Fibroblast of skin of back (primary cell): ENCODE measurements at regions not wholly inside any gene's neighbourhood (a gene's known extent, or its start where the extent isn't known, plus 50 kb on each side); places are given as distances from the start of the nearest gene placed in this dataset.

Source experiments
- DNase-seq: peaks from one replicate; pipeline ENCODE4 v3.0.0-alpha.2; 2013

GRCh38 chr2:176682278-176682677 is 413.0 kb downstream of the MTX2 start:
- peak; percentile 26 for DNase-seq

- no peak for DNase-seq
These were observed 414.4 kb downstream of the MTX2 start for GRCh38 chr2:176683618-176684111.

DNA sequence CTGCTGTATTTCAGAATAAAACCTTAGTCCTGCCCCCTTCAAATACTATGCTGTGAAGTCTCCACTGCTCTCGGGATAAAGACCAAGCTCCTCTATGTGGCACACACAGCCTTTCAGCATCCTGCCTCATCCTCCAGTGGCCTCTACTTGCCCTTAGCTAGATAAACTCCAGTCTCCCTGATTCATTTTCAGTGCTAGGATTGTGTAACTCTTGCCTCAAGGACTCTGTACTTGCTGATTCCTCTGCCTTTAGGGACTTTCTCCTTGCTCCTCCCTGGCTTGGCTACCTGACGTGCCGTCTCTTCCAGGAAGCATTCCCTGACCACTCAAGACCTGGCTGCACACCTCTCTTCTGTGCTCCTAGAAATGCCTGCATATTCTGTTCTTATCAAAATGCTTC is 416.7 kb downstream of the MTX2 start:
- no peak for DNase-seq

GRCh38 chr2:176686328-176686727 is 417.1 kb downstream of the MTX2 start:
- DNase-seq, result no peak

- DNase-seq, result no peak
These were observed 418.1 kb downstream of the MTX2 start for GRCh38 chr2:176687342-176687741.

DNA sequence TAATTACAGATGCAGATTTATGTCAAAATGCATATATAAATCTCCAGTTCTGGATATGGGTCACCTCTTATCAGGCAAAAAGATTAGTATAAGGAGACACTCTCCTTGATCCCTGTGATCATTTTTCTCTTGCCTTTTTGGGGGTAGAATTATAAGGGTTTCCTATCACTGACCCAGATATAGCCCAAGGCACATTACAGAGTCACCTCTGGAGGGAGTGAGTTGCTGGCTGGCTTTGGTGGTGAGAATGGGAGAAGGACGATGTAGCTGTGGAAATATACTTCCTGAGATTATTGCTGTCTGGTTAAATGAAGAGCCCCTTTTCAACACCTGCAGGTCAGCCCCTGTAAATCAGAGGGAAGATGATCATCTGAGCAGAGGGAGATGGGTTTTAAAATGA is 418.7 kb downstream of the MTX2 start:
- no peak for DNase-seq

GRCh38 chr2:176689711-176690110 is 420.5 kb downstream of the MTX2 start:
- no peak for DNase-seq

- DNase-seq, result no peak
These were observed 422.2 kb downstream of the MTX2 start for GRCh38 chr2:176691471-176691870.

DNA sequence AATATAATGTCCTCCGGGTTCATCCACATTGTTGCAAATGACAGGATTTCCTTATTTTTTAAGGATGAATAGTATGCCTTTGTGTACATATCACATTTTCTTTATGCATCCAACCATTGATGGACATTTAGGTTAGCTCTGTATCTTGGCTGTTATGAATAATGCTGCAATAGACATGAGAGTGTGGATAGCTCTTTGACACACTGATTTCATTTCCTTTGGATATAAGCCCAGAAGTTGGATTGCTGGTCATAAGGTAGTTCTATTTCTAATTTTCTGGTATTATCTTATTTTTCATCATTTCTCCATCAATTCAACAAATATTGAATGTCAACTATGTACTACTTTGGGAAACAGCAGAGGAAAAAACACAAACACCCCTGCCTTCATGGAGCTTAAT is 423.3 kb downstream of the MTX2 start:
- no peak for DNase-seq

- DNase-seq, result no peak
These were observed 429.9 kb downstream of the MTX2 start for GRCh38 chr2:176699098-176699497.

DNA sequence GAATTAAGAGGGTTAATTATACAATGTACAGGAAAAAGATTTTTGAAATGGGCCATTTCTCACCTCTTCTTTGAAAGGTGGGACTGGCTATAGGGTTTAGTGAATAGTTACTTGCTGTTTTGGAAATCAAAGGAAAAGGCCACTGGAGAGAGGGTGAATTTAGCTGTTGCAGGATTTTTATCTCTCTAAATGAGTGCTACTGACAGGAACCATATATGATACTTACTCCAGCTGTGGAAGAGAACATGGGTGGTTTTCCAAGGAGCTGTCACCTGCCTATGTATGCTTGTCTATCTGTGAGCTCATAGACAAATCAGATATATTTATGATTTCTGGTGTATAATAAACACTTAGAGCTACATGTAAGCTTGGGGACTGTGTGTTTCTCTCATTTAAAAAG is 430.4 kb downstream of the MTX2 start:
- DNase-seq, result no peak

GRCh38 chr2:176702131-176702530 is 432.9 kb downstream of the MTX2 start:
- no peak for DNase-seq

GRCh38 chr2:176704282-176704858 is 435.1 kb downstream of the MTX2 start:
- no peak for DNase-seq

DNA sequence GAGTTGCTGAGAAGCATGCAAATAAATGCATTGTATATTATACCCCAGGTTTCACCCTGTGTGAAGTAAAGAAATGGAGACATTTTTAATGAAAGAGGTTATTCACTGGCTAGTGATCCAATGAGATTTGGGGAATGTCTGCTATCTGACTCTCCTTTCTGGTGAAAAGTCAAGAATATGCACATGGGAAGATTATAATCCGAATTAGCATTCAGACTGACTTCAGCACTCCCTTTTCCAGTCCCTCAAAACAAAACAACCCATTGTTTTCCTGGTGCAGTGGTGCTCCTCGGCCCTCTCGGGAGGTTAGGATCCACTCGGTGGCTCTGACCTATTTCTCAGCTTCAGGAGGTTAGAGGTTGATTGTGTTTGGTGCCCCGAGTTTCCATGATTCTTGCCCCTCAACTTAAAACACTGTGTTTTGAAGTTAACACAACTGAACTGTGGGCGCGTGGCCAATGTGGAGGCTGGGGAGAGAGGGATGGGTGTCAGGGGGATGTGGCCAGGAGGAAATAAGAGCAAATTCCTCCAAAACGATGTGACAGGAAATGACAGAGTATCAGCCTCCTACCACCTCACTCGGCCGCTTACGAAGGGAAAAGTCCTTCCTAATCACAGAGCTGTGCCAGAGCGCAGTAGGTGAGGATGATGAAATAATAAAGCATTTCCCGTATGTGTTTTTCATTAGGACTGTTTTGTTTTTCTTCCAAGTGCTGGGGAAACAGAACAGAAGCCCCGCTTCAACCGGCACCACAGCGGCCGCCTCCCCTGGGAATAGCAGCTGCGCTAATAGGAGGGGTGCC is 440.1 kb downstream of the MTX2 start:
- DNase-seq, result peak; percentile 59

DNA sequence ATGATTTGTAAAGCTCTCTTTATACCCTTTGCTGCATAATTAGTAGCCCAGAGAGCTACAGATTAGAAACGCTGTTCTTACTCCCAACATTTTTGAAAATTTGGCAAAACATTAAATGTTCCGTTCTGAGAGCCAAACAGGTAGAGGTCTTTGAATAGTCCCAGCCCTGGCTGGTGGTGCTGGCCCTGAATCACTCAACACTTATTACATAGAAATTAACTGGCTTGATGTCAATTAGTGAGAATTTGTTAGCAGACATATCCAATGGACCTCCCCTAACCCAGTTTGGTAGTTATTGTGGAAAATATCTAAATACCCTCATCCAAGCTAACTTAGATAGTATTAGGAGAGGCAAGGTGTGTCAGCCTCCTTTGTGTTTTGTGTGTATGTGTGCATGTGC is 440.7 kb downstream of the MTX2 start:
- no peak for DNase-seq

DNA sequence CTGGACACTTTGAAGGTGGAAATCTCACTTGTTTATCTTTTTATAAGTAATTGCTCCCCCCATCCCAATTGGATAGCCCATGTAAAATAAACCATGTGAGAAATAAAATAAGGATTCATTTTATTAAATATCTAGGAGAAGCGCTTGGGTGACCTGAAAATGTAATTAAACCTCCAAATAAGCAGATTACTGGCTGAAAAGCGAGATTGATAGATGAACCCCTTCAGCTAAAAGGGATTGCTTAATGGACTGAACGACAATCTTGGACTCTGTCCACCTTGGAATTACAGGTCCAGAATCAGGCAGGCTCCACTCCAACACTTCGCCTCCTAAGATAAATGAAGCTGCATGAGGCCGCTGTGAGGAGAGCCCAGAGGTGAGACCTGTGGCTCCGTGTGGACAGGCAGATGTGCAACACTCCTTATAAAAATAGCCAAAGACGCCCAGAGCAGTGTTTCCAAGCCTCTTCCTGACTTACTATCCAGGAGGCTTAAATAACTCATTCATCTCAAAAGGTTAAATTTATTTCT is 441.5 kb downstream of the MTX2 start:
- DNase-seq, result no peak

DNA sequence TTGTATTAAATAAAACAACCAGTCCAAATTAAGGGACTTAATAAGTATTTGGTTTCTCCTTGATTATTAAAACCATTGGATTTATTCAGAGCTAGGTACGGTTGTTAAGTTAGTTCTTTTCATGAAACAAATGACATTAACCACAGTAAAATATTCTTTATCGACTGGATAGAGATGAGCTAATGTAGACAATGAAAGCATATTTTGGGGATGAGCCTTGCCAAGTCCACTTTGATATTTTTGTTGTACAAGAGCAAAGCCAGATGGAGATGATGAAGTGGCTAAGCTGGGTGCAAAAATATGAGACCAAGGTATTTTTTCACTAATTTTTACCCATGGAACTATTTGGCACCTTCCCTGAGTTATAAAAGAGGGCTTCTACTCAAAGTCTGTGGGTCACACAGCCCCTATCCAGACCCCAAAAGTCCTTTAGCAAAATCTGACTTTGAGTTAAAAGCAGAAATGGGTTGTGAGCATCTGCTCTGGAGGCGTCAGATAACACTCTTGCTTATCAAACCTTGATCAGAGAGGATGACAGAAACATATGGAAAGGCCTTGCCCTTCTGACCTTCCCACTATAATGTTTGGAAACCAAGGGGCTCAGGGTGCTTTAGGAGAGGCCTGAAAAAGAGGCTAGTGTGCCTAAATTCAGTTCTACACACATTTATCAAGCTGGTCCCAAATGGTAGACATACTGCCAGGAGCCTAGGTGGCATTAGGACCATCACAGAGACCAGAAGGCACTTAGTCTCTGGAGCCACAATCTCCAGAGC is 456.8 kb downstream of the MTX2 start:
- no peak for DNase-seq

GRCh38 chr2:176727696-176728095 is 458.5 kb downstream of the MTX2 start:
- DNase-seq, result no peak

GRCh38 chr2:176729706-176730569 is 460.7 kb downstream of the MTX2 start:
- DNase-seq, result peak; percentile 92

DNA sequence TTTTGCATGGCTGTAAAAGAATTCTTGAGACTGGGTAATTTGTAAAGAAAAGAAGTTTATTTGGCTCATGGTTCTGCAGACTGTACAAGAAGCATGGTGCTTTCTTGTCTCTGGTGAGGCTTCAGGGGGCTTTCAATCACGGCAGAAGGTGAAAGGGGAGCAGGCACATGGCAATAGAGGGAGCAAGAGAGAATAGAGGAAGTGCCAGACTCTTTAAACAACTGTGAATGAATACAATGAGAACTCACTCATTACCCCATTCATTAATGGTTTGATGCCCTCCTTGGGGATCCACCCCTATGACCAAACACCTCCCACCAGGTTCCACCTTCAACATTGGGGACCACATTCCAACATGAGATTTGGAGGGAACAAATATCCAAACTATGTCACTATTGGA is 463.5 kb downstream of the MTX2 start:
- no peak for DNase-seq

DNA sequence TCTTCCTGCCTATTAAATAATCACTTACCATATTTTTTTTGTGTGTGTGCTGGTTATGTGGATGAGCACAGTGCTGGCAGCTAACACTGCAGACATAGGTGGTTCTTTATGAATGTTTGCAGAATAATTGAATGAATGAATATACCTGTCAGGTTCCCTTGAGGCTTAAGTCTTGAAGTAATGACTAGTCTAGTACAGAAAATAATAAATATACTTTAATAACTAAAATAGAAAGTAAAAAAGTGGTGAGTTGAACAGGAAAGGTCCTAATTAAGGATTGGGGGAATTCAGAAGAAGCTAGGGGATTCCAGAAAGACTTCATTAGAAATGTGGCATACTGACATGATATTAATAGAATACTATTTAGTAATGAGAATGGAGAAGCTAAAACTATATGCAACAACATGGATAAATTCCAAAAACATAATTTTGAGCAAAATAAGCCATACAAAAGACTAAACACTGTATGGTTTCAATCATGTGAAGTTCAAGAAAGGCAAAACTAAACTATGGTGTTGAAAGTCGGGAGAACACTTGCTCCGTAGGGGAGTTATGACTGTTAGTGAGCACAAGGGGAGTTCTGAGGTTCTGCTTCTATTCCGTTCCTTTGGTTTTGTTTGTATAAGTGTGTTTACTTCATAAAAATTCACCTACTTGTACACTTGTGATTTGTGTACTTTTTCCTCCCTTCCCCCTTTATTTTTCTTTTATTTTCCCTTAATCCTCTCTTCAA is 464.6 kb downstream of the MTX2 start:
- no peak for DNase-seq

DNA sequence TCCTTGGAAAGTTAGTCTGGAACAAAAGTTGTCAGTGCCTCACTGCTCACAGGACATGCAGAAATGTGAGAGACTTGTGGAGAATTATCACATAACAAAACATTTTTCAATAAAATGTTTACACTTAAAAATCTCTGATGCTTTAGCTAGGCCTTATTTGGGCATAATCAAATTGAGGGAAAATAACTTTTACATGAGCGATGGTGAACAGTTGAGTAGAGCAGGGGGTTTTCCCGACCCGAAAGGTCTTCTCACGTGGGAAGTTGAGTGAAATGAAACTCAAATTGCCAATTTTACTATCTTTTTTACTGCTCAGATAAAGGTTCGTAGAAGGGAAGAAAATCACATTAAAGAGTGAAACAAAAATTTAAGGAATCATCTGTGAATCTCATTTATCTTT is 465.6 kb downstream of the MTX2 start:
- no peak for DNase-seq
